Right forelimb (tissue), 1 donor: ENCODE measurements at regions not wholly inside any gene's neighbourhood (a gene's known extent, or its start where the extent isn't known, plus 50 kb on each side); places are given as distances from the start of the nearest gene placed in this dataset.
"Not testable (repeated sequence)": the region's sequence is repeated elsewhere in the genome, so short reads cannot be mapped to it uniquely, and the experiment has no call there.

Source experiments
- DNase-seq: peaks from one replicate; pipeline ENCODE4 v3.0.0-alpha.2; 2018

DNA sequence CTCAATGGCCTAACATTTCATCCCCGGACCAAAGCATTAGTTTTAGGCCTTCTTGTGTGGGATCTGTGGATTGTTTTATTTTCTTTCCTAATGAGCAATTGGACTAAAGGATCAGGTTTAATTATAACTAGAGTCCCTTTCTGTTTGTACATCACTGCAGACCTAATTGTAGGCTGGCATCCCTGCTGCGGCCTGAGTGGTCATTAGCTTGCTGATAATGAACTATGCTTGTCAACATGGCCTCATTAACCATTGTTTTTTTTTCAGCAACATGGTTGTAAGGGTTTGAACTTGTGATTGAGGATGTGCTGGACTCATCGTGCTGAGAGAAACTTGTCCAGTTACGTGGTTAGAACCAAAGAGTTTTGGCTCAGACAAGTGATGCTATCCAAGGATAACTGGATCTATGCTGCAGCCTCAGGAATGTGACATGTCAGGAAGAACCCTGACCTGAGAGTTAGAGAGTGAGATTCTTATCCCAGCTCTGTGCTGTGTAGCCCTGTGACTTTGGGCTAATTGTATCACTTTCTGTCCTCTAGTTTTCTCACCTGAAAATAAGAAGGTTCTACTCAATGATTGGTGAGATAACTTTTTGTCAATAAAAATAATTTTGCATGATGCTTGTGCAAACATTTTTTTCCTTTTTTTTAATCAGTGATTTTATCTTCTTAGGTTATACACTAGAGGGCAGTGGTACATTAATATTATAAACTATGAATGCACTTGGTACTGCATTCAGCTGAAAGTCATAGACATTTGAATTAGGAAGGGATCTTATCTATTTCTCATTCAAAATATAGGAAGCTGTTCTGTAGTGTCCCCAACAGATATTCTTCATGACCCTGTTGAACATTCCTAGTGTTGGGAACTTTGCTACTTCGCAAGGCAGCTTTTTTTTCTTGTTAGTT is 140.9 kb downstream of the RNF144B start:
- DNase-seq: no peak

DNA sequence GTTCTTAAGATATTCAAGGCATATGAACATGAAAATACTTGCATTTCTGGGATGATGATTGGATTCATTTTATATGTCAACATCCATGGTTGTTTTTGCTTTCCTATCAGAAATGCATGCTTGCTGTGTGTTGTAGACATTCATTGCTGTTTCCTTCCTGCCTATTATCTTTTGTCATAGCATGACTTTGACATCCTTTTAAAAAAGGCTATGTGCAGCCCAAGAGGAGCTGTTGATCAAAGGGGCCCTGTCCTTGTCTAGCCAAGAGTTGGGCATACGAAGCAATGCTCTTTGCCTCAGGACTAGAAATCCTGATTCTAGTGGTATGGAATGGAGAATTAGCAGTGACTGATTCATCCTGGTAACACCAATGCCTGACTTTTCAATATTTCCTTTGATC is 143.1 kb downstream of the RNF144B start:
- no peak for DNase-seq

DNA sequence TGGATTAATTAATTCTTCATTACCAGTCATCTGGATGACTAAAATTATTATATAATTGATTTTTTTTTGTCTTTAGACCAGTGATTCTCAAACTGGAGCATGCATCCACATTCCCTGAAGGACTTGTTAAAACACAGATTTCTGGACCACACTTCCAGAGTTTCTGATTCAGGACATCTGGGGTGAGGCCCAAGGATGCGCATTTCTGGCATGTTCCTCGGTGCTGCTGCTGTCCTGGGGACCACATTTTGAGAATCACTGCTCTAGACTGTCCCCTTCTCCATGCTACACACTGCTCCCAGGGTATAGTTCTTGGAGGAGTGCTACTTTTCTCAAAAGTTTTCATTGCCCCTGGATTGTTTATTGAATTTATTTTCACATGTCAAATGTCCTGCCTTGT is 145.0 kb downstream of the RNF144B start:
- DNase-seq: no peak

DNA sequence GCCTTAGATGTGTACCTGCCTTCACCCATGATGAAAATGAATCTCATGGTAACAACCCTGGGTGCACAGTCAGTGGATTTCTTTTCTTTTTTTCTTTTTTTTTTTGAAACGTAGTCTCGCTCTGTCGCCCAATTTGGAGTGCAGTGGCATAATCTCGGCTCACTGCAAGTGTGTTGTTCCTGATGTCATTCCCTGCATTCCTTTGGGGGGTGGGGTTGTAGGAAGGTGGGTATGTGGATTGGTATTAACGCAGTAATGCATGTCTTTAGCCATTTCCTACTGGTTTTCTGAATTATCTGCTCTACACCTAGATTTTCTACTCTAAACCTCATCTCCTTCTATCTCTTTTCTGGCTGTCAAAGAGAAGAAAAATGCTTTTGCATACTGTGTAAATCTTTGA is 146.6 kb downstream of the RNF144B start:
- no peak for DNase-seq

- DNase-seq: no peak
Measured at GRCh38 chr6:18536591-18537055, 149.5 kb downstream of the RNF144B start.

DNA sequence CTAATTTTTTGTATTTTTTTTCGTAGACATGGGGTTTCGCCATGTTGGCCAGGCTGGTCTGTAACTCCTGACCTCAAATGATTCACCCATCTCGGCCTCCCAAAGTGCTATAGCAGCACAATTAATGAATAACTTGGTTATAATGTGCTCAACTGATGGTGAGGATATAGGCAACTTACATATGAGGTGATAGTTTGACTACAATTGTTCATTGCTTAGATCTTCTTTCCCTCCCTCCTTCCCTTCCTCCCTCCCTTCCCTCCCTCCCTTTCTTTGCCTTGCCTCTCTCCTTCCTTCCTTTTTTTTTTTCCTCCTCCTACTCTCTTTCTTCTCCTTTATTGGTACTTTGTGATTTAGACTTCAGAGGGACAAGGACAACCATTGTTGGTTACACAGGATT is 151.2 kb downstream of the RNF144B start:
- DNase-seq: no peak

- no peak for DNase-seq
Measured at GRCh38 chr6:18543051-18543450, 155.9 kb downstream of the RNF144B start.

DNA sequence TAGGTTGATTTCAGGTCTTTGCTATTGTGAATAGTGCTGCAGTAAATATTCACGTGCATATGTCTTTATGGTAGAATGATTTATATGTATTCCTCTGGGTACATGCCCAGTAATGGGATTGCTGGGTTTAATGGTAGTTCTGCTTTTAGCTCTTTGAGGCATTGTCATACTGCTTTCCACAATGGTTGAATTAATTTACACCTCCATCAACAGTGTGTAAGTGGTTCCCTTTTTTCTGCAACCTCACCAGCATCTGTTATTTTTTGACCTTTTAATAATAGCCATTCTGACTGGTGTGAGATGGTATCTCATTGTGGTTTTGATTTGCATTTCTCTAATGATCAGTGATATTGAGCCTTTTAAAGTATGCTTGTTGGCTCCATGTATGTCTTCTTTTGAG is 158.0 kb downstream of the RNF144B start:
- not testable (repeated sequence) for DNase-seq

DNA sequence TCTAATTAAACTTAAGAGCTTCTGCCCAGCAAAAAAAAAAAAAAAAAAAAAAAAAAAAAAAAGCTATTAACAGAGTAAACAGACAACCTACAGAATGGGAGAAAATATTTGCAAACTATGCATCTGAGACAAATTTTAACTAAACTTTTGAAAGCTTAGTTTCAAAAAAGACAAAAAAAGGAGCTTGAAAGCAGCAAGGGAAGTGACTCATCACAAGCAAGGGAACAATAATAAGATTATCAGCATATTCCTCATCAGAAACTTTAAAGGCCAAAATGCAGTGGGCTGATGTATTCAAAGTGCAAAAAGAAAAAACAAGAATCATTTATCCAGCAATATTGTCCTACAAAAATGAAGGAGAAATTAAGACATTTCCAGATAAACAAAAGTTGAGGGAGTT is 158.6 kb downstream of the RNF144B start:
- DNase-seq: no peak

DNA sequence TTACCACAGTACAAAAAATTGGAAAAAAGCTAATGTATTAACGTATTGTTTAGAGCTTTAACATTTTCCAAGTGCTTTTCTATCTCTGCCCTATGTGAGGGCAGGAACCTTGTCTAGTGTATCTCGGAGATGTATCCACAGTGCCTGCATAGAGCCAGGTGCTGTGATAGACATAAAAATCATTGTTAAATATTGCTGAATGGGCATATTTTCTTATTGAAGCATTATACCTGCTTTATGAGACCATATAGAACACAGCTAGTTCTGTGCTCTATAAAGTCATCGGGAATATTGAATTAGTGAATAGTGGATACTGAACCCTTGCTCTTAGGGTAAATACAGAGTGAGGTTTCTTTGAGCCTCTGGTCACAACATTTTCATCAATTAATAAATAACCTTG is 163.0 kb downstream of the RNF144B start:
- DNase-seq: no peak

DNA sequence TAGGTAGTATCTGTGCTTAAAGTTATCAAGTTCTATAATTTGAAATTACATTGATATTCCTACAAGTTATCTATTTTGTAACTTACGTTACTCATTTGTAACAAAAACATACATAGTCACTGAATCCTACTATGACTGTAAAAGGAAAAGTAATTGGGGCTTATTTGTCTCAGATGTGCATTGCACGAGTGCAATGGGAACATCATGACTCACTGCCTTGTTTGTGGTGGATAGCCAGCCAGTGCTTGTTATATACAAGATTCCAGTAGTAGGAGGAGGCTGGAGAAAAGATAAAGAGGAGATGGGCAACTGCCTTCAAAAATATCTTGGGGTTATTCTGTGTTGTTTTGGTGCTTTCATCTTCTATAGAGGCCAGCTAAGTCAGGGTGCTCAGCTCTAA is 164.1 kb downstream of the RNF144B start:
- DNase-seq: no peak

DNA sequence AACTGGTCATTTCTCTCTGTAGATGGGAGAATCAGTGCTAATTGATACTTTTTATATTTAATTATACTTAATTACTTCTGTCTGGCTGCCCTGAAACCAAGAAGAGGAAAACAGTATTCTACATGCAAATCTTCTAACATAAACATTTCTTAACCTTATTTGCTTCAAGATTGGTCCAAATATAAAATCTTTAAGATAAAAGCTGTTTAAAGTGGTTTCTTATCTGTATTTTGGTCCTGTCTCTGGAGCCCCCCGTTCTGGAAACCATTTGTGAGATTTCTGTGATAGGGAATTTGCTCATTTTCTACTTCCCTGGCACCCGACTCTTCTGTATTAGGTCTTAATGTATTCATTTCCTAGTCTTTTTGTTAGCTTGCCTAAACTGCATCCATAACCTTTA is 168.6 kb downstream of the RNF144B start:
- no peak for DNase-seq

- no peak for DNase-seq
Measured at GRCh38 chr6:18561037-18561750, 174.0 kb downstream of the RNF144B start.

GRCh38 chr6:18562726-18563125 is 175.6 kb downstream of the RNF144B start:
- DNase-seq: no peak

GRCh38 chr6:18564775-18565174 is 177.6 kb downstream of the RNF144B start:
- no peak for DNase-seq

- no peak for DNase-seq
Measured at GRCh38 chr6:18565231-18565630, 178.1 kb downstream of the RNF144B start.

- no peak for DNase-seq
Measured at GRCh38 chr6:18567380-18567779, 180.2 kb downstream of the RNF144B start.

- DNase-seq: no peak
Measured at GRCh38 chr6:18577491-18577890, 190.3 kb downstream of the RNF144B start.

DNA sequence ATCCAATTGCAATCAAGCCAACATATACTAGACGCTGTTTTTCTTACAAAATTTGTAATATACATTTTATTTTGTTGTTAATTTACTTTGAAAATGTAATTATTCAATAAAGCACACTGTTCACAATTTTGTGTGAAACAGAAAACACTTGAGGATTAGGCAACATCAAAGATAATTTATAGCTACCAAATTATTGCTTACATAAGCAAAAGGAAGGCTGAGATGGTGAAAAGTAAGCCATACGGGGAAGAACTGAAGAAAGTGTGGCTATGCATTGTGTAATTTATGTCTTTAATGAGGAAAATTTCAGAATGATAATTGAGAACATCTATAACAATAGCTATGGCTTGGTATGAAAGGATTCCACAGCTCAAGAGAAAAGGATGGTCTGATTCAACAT is 192.0 kb downstream of the RNF144B start:
- no peak for DNase-seq

GRCh38 chr6:18579869-18580268 is 192.7 kb downstream of the RNF144B start:
- no peak for DNase-seq

- no peak for DNase-seq
Measured at GRCh38 chr6:18584372-18584771, 197.2 kb downstream of the RNF144B start.

DNA sequence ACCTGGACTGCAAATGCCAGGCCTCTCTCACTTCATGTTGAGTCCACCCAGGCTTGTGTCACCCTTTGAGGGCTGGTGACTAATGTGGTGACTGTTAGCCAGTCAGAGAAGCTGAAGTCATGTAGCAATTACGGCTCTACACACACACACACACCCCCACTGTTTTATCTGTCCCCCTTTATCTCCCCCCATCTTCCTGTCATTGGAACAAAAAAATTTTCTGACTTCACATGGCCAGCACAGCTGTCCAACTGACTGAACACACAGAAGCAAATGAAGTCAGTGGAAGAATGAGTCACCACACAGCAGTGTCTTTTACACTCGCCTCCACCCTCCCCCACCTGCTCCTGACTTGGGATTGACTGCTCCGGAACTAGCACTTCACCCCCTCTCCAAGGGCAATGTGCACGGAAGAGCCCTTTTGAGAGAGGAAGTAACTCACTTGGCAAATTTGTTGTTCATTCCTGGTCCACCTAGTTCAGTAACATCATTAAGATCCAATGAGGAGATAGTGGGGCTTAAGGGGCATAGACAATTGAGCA is 198.0 kb downstream of the RNF144B start:
- no peak for DNase-seq

GRCh38 chr6:18586133-18586532 is 199.0 kb downstream of the RNF144B start:
- DNase-seq: no peak
